ENCODE measurements at regions not wholly inside any gene's neighbourhood (a gene's known extent, or its start where the extent isn't known, plus 50 kb on each side); places are given as distances from the start of the nearest gene placed in this dataset.

DNA sequence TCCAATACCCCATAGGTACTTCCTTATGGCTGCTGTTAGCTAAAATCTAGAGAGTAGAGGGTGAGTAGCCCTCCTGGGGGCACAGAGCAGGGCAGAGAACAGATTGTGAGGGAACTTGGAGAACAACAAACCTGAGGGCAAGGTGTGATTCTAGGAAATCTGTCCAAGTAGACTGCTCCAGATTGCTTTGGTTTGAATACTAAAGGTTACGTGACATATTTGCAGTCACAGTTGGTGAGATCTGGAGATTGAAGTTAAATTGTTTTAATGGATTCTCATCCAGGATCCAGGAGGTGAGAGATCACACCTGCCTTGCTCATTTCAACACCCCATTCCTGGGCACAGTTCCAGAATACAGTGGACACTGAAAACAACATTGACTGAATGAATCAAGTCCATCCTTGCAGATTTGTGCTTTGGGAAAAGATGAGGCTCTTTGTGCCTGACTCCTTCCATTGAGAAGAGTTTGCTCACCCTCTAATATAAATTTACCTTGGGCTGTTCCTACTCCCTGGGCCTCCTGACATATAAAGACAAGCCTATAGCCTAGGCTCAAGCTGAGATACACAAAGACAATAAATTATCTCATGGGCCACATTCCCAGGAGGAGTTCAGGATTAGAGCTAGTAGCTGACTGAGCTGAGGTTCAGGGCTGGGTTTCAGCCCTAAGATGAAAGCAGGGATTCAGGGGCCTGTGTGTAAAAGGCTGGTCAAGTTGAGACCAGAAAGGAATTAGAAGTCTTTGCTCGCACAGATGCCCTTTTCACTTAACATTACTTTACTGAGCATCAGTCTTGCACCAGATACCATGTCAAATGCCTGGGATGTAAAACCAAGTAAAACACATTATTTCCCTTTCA lies 400.9 kb upstream of the MCTP2 start:
- Histone ChIP-seq H3K27ac (no peak overlapping the region), H3K27me3 (replicated peaks in 1 of 7) (no peaks in the 10 kb centered on the region), H3K9me3 (no peaks in the 10 kb centered on the region), H3K4me3 (no peak overlapping the region), H3K4me1 (no peaks in the 10 kb centered on the region), H3K36me3 (no peaks in the 10 kb centered on the region)
- no peak for DNase-seq
- no peak for TF ChIP-seq CTCF (IDR thresholded peaks at IDR 0.05 in 8 of 11, conservative IDR thresholded peaks at IDR 0.05 in 3 of 11)
- no peak for TF ChIP-seq POLR2AphosphoS5 (IDR thresholded peaks at IDR 0.05)
- TF ChIP-seq POLR2A (IDR thresholded peaks at IDR 0.05): no peak
- intact Hi-C loops (cut with DNase I; ENCODE audit: low total_unique reads): no loop called here
- 87 to 100% (median 93%) methylated on average over 2 of the region's 2 CpGs for WGBS, 5 donors

GRCh38 chr15:93829115-93829870 lies 402.1 kb upstream of the MCTP2 start:
- Histone ChIP-seq H3K27me3 (replicated peaks in 1 of 7) (no peaks in the 10 kb centered on the region), H3K9me3 (no peaks in the 10 kb centered on the region), H3K27ac (no peak overlapping the region), H3K4me1 (no peaks in the 10 kb centered on the region), H3K4me3 (no peak overlapping the region), H3K36me3 (no peaks in the 10 kb centered on the region)
- DNase-seq: no peak
- intact Hi-C loops (cut with DNase I; ENCODE audit: low total_unique reads): no loop called here
- 74 to 87% (median 82%) methylated on average over 10 of the region's 10 CpGs for WGBS, 5 donors
- no peak for TF ChIP-seq POLR2A (IDR thresholded peaks at IDR 0.05)
- no peak for TF ChIP-seq POLR2AphosphoS5 (IDR thresholded peaks at IDR 0.05)

DNA sequence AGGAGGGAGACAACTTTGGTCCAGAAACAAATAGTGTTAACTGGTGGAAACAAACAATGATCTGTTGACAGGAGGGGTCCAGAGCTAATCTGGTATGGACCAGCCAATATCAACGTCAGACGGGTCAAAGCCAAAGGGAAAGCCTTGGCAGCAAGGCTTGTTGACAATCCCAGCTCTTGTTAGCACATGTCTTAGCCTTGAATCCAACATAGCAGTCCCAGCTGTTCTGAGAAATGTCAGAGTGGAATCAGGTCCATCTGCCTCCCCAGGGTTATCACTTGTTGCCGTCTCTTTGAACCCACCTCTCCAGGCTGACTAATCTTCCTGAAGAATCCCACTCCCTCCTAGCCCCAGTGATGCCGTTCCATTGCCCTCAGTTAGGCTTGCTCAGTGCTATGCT lies 404.6 kb upstream of the MCTP2 start:
- H3K27me3 ChIP-seq (replicated peaks in 1 of 7): no peaks in the 10 kb centered on the region
- intact Hi-C loops (cut with DNase I; ENCODE audit: low total_unique reads): no loop called here
- no peak overlapping the region for H3K4me3 ChIP-seq
- H3K9me3 ChIP-seq: no peaks in the 10 kb centered on the region
- WGBS, 5 donors: 73 to 91% (median 84%) methylated on average over 4 of the region's 4 CpGs
- no peak overlapping the region for H3K27ac ChIP-seq
- no peaks in the 10 kb centered on the region for H3K36me3 ChIP-seq
- no peak for DNase-seq
- TF ChIP-seq POLR2AphosphoS5 (IDR thresholded peaks at IDR 0.05) (no peak), POLR2A (IDR thresholded peaks at IDR 0.05) (no peak), CTCF (IDR thresholded peaks at IDR 0.05 in 8 of 11, conservative IDR thresholded peaks at IDR 0.05 in 3 of 11) (no peak)
- no peaks in the 10 kb centered on the region for H3K4me1 ChIP-seq

GRCh38 chr15:93826293-93826692 lies 405.1 kb upstream of the MCTP2 start:
- intact Hi-C loops (cut with DNase I; ENCODE audit: low total_unique reads): no loop called here
- no peaks in the 10 kb centered on the region for H3K9me3 ChIP-seq
- H3K27me3 ChIP-seq (replicated peaks in 1 of 7): no peaks in the 10 kb centered on the region
- TF ChIP-seq CTCF (IDR thresholded peaks at IDR 0.05 in 8 of 11, conservative IDR thresholded peaks at IDR 0.05 in 3 of 11) (no peak), POLR2AphosphoS5 (IDR thresholded peaks at IDR 0.05) (no peak), POLR2A (IDR thresholded peaks at IDR 0.05) (no peak)
- H3K27ac ChIP-seq: no peak overlapping the region
- no peak for DNase-seq
- WGBS, 5 donors: 76 to 93% (median 82%) methylated on average over 3 of the region's 3 CpGs
- H3K4me3 ChIP-seq: no peak overlapping the region
- no peaks in the 10 kb centered on the region for H3K4me1 ChIP-seq
- H3K36me3 ChIP-seq: no peaks in the 10 kb centered on the region

Measured in spleen (tissue), 11 donors.